SK-N-SH (cell line): ENCODE measurements at regions not wholly inside any gene's neighbourhood (a gene's known extent, or its start where the extent isn't known, plus 50 kb on each side); places are given as distances from the start of the nearest gene placed in this dataset.

Experiments used
- CTCF ChIA-PET: fragments of 300-600, 350-600 bp; formaldehyde crosslinking; extraction: SDS; loops from one replicate; lab custom pipeline; 2021; lab: Yijun Ruan, JAX
- POLR2A ChIA-PET: fragments of 350-600 bp; sonication (Branson Sonifier 250); formaldehyde crosslinking; extraction: SDS; loops from one replicate; lab custom pipeline; 2020; ENCODE audit warnings: antibody characterized with exemption, inconsistent platforms; lab: Yijun Ruan, JAX
- DNase-seq: peaks from one replicate; pipeline ENCODE4 v3.0.0; 2012
- H2AFZ ChIP-seq: fragments of 200-600 bp; sonication (generic); 2 replicates; pipeline ENCODE4 v1.8.1; 2016; ENCODE audit warnings: antibody characterized with exemption, mild to moderate bottlenecking, low read depth
- H3F3A ChIP-seq: fragments of 200-600 bp; sonication (generic); replicated peaks from 2 replicates; pipeline ENCODE3; 2016; ENCODE audit warnings: antibody characterized with exemption, mild to moderate bottlenecking; ENCODE audit not compliant: insufficient read depth
- H3K27ac ChIP-seq, 2 experiments: fragments of 200-500 bp in 1 of 2; fragments of 200-600 bp in 1 of 2; sonication (Bioruptor generic) in 1 of 2; sonication (generic), shearing (Covaris generic) in 1 of 2; 2 replicates each; pipeline versions ENCODE4 v1.5.1 to v1.6.1; 2014 to 2016; ENCODE audit warnings: low read depth in 2 of 2, inconsistent platforms in 1 of 2, low read length in 1 of 2, mild to moderate bottlenecking in 1 of 2, mixed read lengths in 1 of 2
- H3K27me3 ChIP-seq: fragments of 200-600 bp; sonication (generic), shearing (Covaris generic); 2 replicates; pipeline ENCODE4 v1.6.1; 2016; ENCODE audit warnings: mixed run types; ENCODE audit not compliant: insufficient read depth
- H3K36me3 ChIP-seq, 2 experiments: fragments of 200-500 bp in 1 of 2; fragments of 200-600 bp in 1 of 2; sonication (Bioruptor generic) in 1 of 2; sonication (generic) in 1 of 2; replicated peaks in 1 of 2; 2 replicates each; pipeline versions ENCODE3 to v1.5.1; 2014 to 2016; ENCODE audit warnings: low read length in 1 of 2, mild to moderate bottlenecking in 1 of 2; ENCODE audit not compliant: insufficient read depth in 2 of 2, control insufficient read depth in 1 of 2
- H3K4me1 ChIP-seq, 2 experiments: fragments of 200-500 bp in 1 of 2; fragments of 200-600 bp in 1 of 2; sonication (Bioruptor generic) in 1 of 2; sonication (generic), shearing (Covaris generic) in 1 of 2; 2 replicates each; pipeline versions ENCODE4 v1.5.1 to v1.6.1; 2014 to 2016; ENCODE audit warnings: low read depth in 1 of 2, low read length in 1 of 2, mixed run types in 1 of 2; ENCODE audit not compliant: insufficient read depth in 2 of 2, control insufficient read depth in 1 of 2
- H3K4me2 ChIP-seq: fragments of 200-600 bp; sonication (generic), shearing (Covaris generic); 2 replicates; pipeline ENCODE4 v1.6.1; 2017; ENCODE audit warnings: mixed run types
- H3K4me3 ChIP-seq, 2 experiments: fragments of 200-500 bp in 1 of 2; fragments of 200-600 bp in 1 of 2; sonication (Bioruptor generic) in 1 of 2; sonication (generic), shearing (Covaris generic) in 1 of 2; 2 replicates each; pipeline versions ENCODE4 v1.5.1 to v1.8.1; 2014 to 2016; ENCODE audit warnings: low read depth in 2 of 2, inconsistent platforms in 1 of 2, low read length in 1 of 2, mild to moderate bottlenecking in 1 of 2, mixed read lengths in 1 of 2, moderate library complexity in 1 of 2
- H3K79me2 ChIP-seq: fragments of 200-600 bp; sonication (generic); 2 replicates; pipeline ENCODE4 v1.8.1; 2017; ENCODE audit warnings: mild to moderate bottlenecking; ENCODE audit not compliant: insufficient read depth
- H3K9ac ChIP-seq: fragments of 200-600 bp; sonication (generic); 2 replicates; pipeline ENCODE4 v1.6.1; 2017; ENCODE audit warnings: mixed run types
- H3K9me2 ChIP-seq: fragments of 200-600 bp; sonication (generic); 2 replicates; pipeline ENCODE4 v1.6.1; 2017; ENCODE audit warnings: mixed run types
- H3K9me3 ChIP-seq: fragments of 200-600 bp; sonication (generic); 2 replicates; pipeline ENCODE4 v1.6.1; 2017; ENCODE audit warnings: mixed run types, mild to moderate bottlenecking, moderate library complexity
- H4K20me1 ChIP-seq: fragments of 200-600 bp; sonication (generic); 2 replicates; pipeline ENCODE4 v1.6.1; 2017; ENCODE audit warnings: mild to moderate bottlenecking, mixed run types; ENCODE audit not compliant: insufficient read depth
- CHD2 ChIP-seq: fragments of 150-350 bp; IDR thresholded peaks from 2 replicates; pipeline ENCODE4 v1.6.1; 2018; ENCODE audit warnings: low read length; ENCODE audit not compliant: partially characterized antibody
- CTCF ChIP-seq: fragments of 200-600 bp; sonication (generic); IDR thresholded peaks from 2 replicates; pipeline ENCODE4 v1.6.1; 2017; ENCODE audit warnings: antibody characterized with exemption, mild to moderate bottlenecking, moderate library complexity
- EP300 ChIP-seq, 2 experiments: IDR thresholded peaks; 2 replicates each; pipeline versions ENCODE4 v1.4.0 to v1.6.1; 2012; ENCODE audit warnings: borderline replicate concordance in 1 of 2, low read depth in 1 of 2, low read length in 1 of 2
- EZH2phosphoT487 ChIP-seq: fragments of 200-600 bp; sonication (generic); IDR thresholded peaks from 2 replicates; pipeline ENCODE4 v1.6.1; 2017; ENCODE audit warnings: low read depth, mixed run types, mild to moderate bottlenecking, antibody characterized with exemption, moderate library complexity, borderline replicate concordance
- FOXM1 ChIP-seq: IDR thresholded peaks from 2 replicates; pipeline ENCODE4 v1.4.0; 2012; ENCODE audit warnings: low read depth, mild to moderate bottlenecking
- GABPA ChIP-seq: IDR thresholded peaks from 2 replicates; pipeline ENCODE4 v1.4.0; 2012; ENCODE audit warnings: low read depth, mild to moderate bottlenecking
- GATA2 ChIP-seq: sonication (generic); formaldehyde crosslinking; IDR thresholded peaks from 2 replicates; pipeline ENCODE4 v1.5.0; 2020; ENCODE audit warnings: mild to moderate bottlenecking, missing genetic modification reagents
- JUND ChIP-seq: IDR thresholded peaks from 2 replicates; pipeline ENCODE4 v1.4.0; 2012
- MAX ChIP-seq: IDR thresholded peaks from 2 replicates; pipeline ENCODE4 v1.4.0; 2012; ENCODE audit warnings: low read depth
- MXI1 ChIP-seq: IDR thresholded peaks from 2 replicates; pipeline ENCODE4 v1.6.1; 2012; ENCODE audit warnings: mild to moderate bottlenecking, low read depth, low read length, improper control_type of control experiment
- NFIC ChIP-seq: IDR thresholded peaks from 2 replicates; pipeline ENCODE4 v1.4.0; 2012; ENCODE audit warnings: borderline replicate concordance
- NRF1 ChIP-seq: IDR thresholded peaks from 2 replicates; pipeline ENCODE4 v1.6.1; 2012; ENCODE audit warnings: low read depth, mild to moderate bottlenecking, low read length
- POLR2AphosphoS5 ChIP-seq: IDR thresholded peaks from 2 replicates; pipeline ENCODE4 v1.6.1; 2012; ENCODE audit warnings: low read depth, low read length
- RFX5 ChIP-seq: IDR thresholded peaks from 2 replicates; pipeline ENCODE4 v1.6.1; 2012; ENCODE audit warnings: mild to moderate bottlenecking, improper control_type of control experiment, low read length
- SMC3 ChIP-seq: IDR thresholded peaks from 2 replicates; pipeline ENCODE4 v1.6.1; 2012; ENCODE audit warnings: low read depth, low read length, improper control_type of control experiment
- TCF12 ChIP-seq: IDR thresholded peaks from 2 replicates; pipeline ENCODE4 v1.4.0; 2012
- TEAD4 ChIP-seq: IDR thresholded peaks from 2 replicates; pipeline ENCODE4 v1.4.0; 2012; ENCODE audit warnings: mild to moderate bottlenecking, borderline replicate concordance; ENCODE audit not compliant: insufficient read depth
- USF2 ChIP-seq: fragments of 150-350 bp; IDR thresholded peaks from 2 replicates; pipeline ENCODE4 v1.6.1; 2017; ENCODE audit warnings: antibody characterized with exemption, low read length, low read depth, borderline replicate concordance
- WGBS: methylation state at CpG from one replicate; pipeline ENCODE4 v1.1.6; 2017; ENCODE audit warnings: low lambda C conversion rate; 5-methylcytosine and 5-hydroxymethylcytosine counted together

- TF ChIP-seq CTCF (no peak), CHD2 (no peak), POLR2AphosphoS5 (no peak), EP300 (IDR thresholded peaks at IDR 0.05; ENCODE audit: borderline replicate concordance in 1 of 2, low read depth in 1 of 2, low read length in 1 of 2) (no peak), NFIC (no peak), TEAD4 (no peak), EZH2phosphoT487 (no peak), TCF12 (no peak)
These were observed 122.2 kb upstream of the TACR1 start (continued) for GRCh38 chr2:75321599-75321922.

- no peaks in the 10 kb centered on the region for H3K9me3 ChIP-seq
- H3K4me1 ChIP-seq = peaks cover 0 to 10% of the 10 kb centered on the region in 2 experiments; a peak in 1 of 4 replicates
- no peaks in the 10 kb centered on the region for H3K36me3 ChIP-seq
- H3K4me2 ChIP-seq = no peak overlapping the region
- POLR2A ChIA-PET = no interaction called here
- no peaks in the 10 kb centered on the region for H3K79me2 ChIP-seq
- no peaks in the 10 kb centered on the region for H4K20me1 ChIP-seq
- H3K4me3 ChIP-seq = no peak overlapping the region
- no peaks in the 10 kb centered on the region for H3F3A ChIP-seq
- H3K27me3 ChIP-seq = no peaks in the 10 kb centered on the region; the same call in 1 of the 2 replicates
- no peak for DNase-seq
- H3K27ac ChIP-seq = peak overlapping the region in 1 of 2 experiments; percentile 5; a peak in 1 of 4 replicates
- no peaks in the 10 kb centered on the region for H3K9me2 ChIP-seq
- H3K9ac ChIP-seq = no peak overlapping the region
- CTCF ChIA-PET = no interaction called here
- H2AFZ ChIP-seq = no peak overlapping the region
- 54% methylated on average over 4 of the region's 4 CpGs for WGBS
- TF ChIP-seq FOXM1 = no peak
- TF ChIP-seq USF2 = no peak
- no peak for TF ChIP-seq RFX5
- TF ChIP-seq NRF1 = no peak
- no peak for TF ChIP-seq JUND
- TF ChIP-seq GATA2 = no peak
- no peak for TF ChIP-seq GABPA
- no peak for TF ChIP-seq EP300 (IDR thresholded peaks at IDR 0.05; ENCODE audit: borderline replicate concordance in 1 of 2, low read depth in 1 of 2, low read length in 1 of 2)
- no peak for TF ChIP-seq EZH2phosphoT487
- TF ChIP-seq MAX = no peak
- TF ChIP-seq CHD2 = no peak
- no peak for TF ChIP-seq MXI1
- no peak for TF ChIP-seq SMC3
These were observed 121.7 kb upstream of the TACR1 start for GRCh38 chr2:75320898-75321598.
